Endothelial cell of umbilical vein (primary cell): ENCODE measurements at regions not wholly inside any gene's neighbourhood (a gene's known extent, or its start where the extent isn't known, plus 50 kb on each side); places are given as distances from the start of the nearest gene placed in this dataset.

Experiments
- BruUV-seq: library from RNA; stranded (reverse); fragments of 400-500 nt; replicated peaks from 2 replicates; lab custom pipeline; 2021; lab: Mats Ljungman, UMichigan
- CTCF ChIA-PET: fragments of 300-600, 350-600 bp; sonication (Branson Sonifier 250); formaldehyde crosslinking; loops from one replicate; lab custom pipeline; 2021; ENCODE audit warnings: antibody characterized with exemption, inconsistent platforms; lab: Charles Lee
- POLR2A ChIA-PET: fragments of 300-600, 350-600 bp; sonication (Branson Sonifier 250); formaldehyde crosslinking; loops from one replicate; lab custom pipeline; 2021; ENCODE audit warnings: antibody characterized with exemption, inconsistent platforms; lab: Charles Lee
- DNase-seq: peaks from one replicate; pipeline ENCODE4 v3.0.0-alpha.2; 2011; ENCODE audit warnings: low read depth, low spot score
- FAIRE-seq: peaks from 2 replicates; lab custom pipeline; 2011; peaks lifted over from hg19 to GRCh38; lab: Jason Lieb, UNC
- H2AFZ ChIP-seq: 2 replicates; pipeline ENCODE4 v1.6.0; 2012; ENCODE audit warnings: low read depth, low read length, control low read depth, inconsistent platforms
- H3K27ac ChIP-seq: 2 replicates; pipeline ENCODE4 v1.5.1; 2011; ENCODE audit warnings: low read depth, mild to moderate bottlenecking, control low read depth, low read length, moderate library complexity; ENCODE audit not compliant: insufficient read depth
- H3K27me3 ChIP-seq, 2 experiments: 2 replicates each; pipeline versions ENCODE4 v1.6.0 to v1.6.1; 2011; ENCODE audit warnings: low read length in 2 of 2, mixed read lengths in 1 of 2; ENCODE audit not compliant: control insufficient read depth in 2 of 2, insufficient read depth in 2 of 2
- H3K36me3 ChIP-seq, 2 experiments: 2 replicates in 1 of 2; 3 replicates in 1 of 2; pipeline ENCODE4 v1.5.1; 2011; ENCODE audit warnings: low read length in 2 of 2, mild to moderate bottlenecking in 1 of 2, moderate library complexity in 1 of 2; ENCODE audit not compliant: control insufficient read depth in 2 of 2, insufficient read depth in 2 of 2; ENCODE audit errors: extremely low read depth in 1 of 2
- H3K4me1 ChIP-seq: 3 replicates; pipeline ENCODE4 v1.5.1; 2011; ENCODE audit warnings: mild to moderate bottlenecking, low read length; ENCODE audit not compliant: control insufficient read depth, insufficient read depth; ENCODE audit errors: extremely low read depth
- H3K4me2 ChIP-seq: 2 replicates; pipeline ENCODE4 v1.6.1; 2011; ENCODE audit warnings: low read length, control low read depth, mixed read lengths; ENCODE audit not compliant: insufficient read depth
- H3K4me3 ChIP-seq, 3 experiments: fragments of 200-600 bp in 1 of 3; sonication (generic), shearing (Covaris generic) in 1 of 3; replicated peaks in 1 of 3; 2 replicates each; pipeline ENCODE4 v1.5.1; 2011 to 2016; ENCODE audit warnings: control low read depth in 3 of 3, low read length in 3 of 3, mild to moderate bottlenecking in 2 of 3, inconsistent platforms in 1 of 3, low read depth in 1 of 3, moderate library complexity in 1 of 3; ENCODE audit not compliant: insufficient read depth in 1 of 3
- H3K79me2 ChIP-seq: 2 replicates; pipeline ENCODE4 v1.6.0; 2012; ENCODE audit warnings: low read length, inconsistent platforms; ENCODE audit not compliant: control insufficient read depth, insufficient read depth
- H3K9ac ChIP-seq: replicated peaks from 2 replicates; pipeline ENCODE3; 2011; ENCODE audit warnings: low read length, control low read depth; ENCODE audit not compliant: insufficient read depth; ENCODE audit errors: extremely low read depth
- H3K9me1 ChIP-seq: replicated peaks from 3 replicates; pipeline ENCODE4 v1.6.0; 2011; ENCODE audit warnings: mild to moderate bottlenecking, low read length; ENCODE audit not compliant: control insufficient read depth, insufficient read depth; ENCODE audit errors: extremely low read depth
- H3K9me3 ChIP-seq: replicated peaks from 2 replicates; pipeline ENCODE4 v1.5.1; 2012; ENCODE audit warnings: low read length, inconsistent platforms; ENCODE audit not compliant: control insufficient read depth, insufficient read depth
- H4K20me1 ChIP-seq: replicated peaks from 2 replicates; pipeline ENCODE3; 2011; ENCODE audit warnings: mild to moderate bottlenecking, low read length; ENCODE audit not compliant: control insufficient read depth, insufficient read depth; ENCODE audit errors: extremely low read depth
- CTCF ChIP-seq, 2 donors: IDR thresholded peaks; 1 replicate in 1 of 2; 2 replicates in 1 of 2; pipeline ENCODE4 v1.5.1; 2011; ENCODE audit warnings: low read length in 2 of 2, mild to moderate bottlenecking in 2 of 2, moderate library complexity in 2 of 2, control low read depth in 1 of 2, inconsistent platforms in 1 of 2, low read depth in 1 of 2; ENCODE audit not compliant: insufficient read depth in 1 of 2; ENCODE audit errors: extremely low read depth in 1 of 2
- EZH2 ChIP-seq: IDR thresholded peaks from 2 replicates; pipeline ENCODE4 v1.6.1; 2012; ENCODE audit warnings: borderline replicate concordance, low read depth, mild to moderate bottlenecking, moderate library complexity, low read length, inconsistent platforms; ENCODE audit not compliant: severe bottlenecking
- FOS ChIP-seq: IDR thresholded peaks from 2 replicates; pipeline ENCODE4 v1.6.1; 2011; ENCODE audit warnings: mild to moderate bottlenecking, low read length, moderate library complexity, borderline replicate concordance; ENCODE audit not compliant: insufficient read depth
- GATA2 ChIP-seq: IDR thresholded peaks from 2 replicates; pipeline ENCODE4 v1.7.0; 2011; ENCODE audit warnings: low read depth, mild to moderate bottlenecking, moderate library complexity, mixed read lengths, low read length; ENCODE audit not compliant: insufficient read length, insufficient read depth
- JUN ChIP-seq: IDR thresholded peaks from 2 replicates; pipeline ENCODE4 v1.6.1; 2011; ENCODE audit warnings: borderline replicate concordance, low read depth; ENCODE audit not compliant: insufficient read length, insufficient read depth
- MYC ChIP-seq: IDR thresholded peaks from one replicate; pipeline ENCODE4 v1.6.1; 2011; ENCODE audit warnings: mild to moderate bottlenecking, low read depth, low read length
- POLR2A ChIP-seq: IDR thresholded peaks from 2 replicates; pipeline ENCODE4 v1.6.1; 2012; ENCODE audit warnings: low read depth, mild to moderate bottlenecking, control low read depth, low read length
- POLR2AphosphoS5 ChIP-seq: IDR thresholded peaks from 2 replicates; pipeline ENCODE4 v1.6.1; 2012; ENCODE audit warnings: low read depth, mild to moderate bottlenecking, control low read depth, low read length, moderate library complexity; ENCODE audit not compliant: insufficient read depth
- dilution Hi-C: fragments of 300-500 bp; cut with MboI; formaldehyde crosslinking; loops from one replicate; pipeline ENCODE4 v1.15.0; 2019; ENCODE audit warnings: low sequenced_read_pairs; ENCODE audit not compliant: extremely low pct_ligation_motif_present
- intact Hi-C: fragments of 100-400 bp; cut with micrococcal nuclease; formaldehyde crosslinking; loops from one replicate; pipeline ENCODE4 v1.10.0; 2022
- TF ChIP-seq, protein P1 (sequence below): IDR thresholded peaks from 2 replicates; pipeline ENCODE4 v1.6.1; 2011; ENCODE audit not compliant: insufficient read depth, insufficient read length

DNA sequence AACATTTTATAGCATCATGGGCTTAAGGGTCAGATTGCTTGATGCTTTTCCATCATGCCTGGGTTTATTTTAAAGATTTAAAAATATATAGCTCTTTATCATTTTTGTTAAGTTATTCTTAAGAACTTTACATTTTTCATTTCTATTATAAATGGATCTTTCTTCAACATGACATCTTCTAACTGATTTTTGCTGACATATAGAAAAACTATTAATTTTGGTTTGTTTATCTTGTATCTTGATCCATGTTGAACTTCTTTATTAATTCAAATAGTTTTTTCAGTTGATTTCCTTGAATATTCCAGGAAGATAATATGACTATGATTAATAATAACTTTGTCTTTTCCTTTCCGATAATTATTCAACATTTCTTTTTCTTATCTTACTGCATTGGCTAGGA lies 237.9 kb upstream of the CLINT1 start:
- TF ChIP-seq GATA2 (no peak), FOS (no peak), POLR2A (no peak), MYC (no peak), POLR2AphosphoS5 (no peak), JUN (no peak), EZH2 (no peak), CTCF (IDR thresholded peaks at IDR 0.05; ENCODE audit: extremely low read depth in 1 of 2, insufficient read depth in 1 of 2, low read depth in 1 of 2, low read length in 2 of 2) (no peak)
- TF ChIP-seq, protein P1, sequence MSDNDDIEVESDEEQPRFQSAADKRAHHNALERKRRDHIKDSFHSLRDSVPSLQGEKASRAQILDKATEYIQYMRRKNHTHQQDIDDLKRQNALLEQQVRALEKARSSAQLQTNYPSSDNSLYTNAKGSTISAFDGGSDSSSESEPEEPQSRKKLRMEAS = no peak
- POLR2A ChIA-PET = no interaction called here
- no peaks in the 10 kb centered on the region for H3K79me2 ChIP-seq
- no TSS peak for BruUV-seq
- no peak overlapping the region for H3K4me2 ChIP-seq
- H3K9me3 ChIP-seq = no peaks in the 10 kb centered on the region
- H3K27me3 ChIP-seq = no peaks in the 10 kb centered on the region
- dilution Hi-C loops (no loop called here), intact Hi-C loops (no loop called here)
- no peak overlapping the region for H3K27ac ChIP-seq
- H3K4me3 ChIP-seq = no peak overlapping the region
- CTCF ChIA-PET = interaction anchor here (1.9 to 2.5 kb wide), 2 partner anchors 10 to 22 kb away, joined by 4 to 11 read pairs; no protein-coding TSS in a partner anchor
- H3K9ac ChIP-seq = no peak overlapping the region
- H3K4me1 ChIP-seq = no peaks in the 10 kb centered on the region
- no peak overlapping the region for H2AFZ ChIP-seq
- FAIRE-seq (no peak), DNase-seq (no peak)
- H3K36me3 ChIP-seq = no peaks in the 10 kb centered on the region
- no peaks in the 10 kb centered on the region for H3K9me1 ChIP-seq
- H4K20me1 ChIP-seq = no peaks in the 10 kb centered on the region
